Rectal smooth muscle tissue (tissue), 1 donor: ENCODE measurements at regions not wholly inside any gene's neighbourhood (a gene's known extent, or its start where the extent isn't known, plus 50 kb on each side); places are given as distances from the start of the nearest gene placed in this dataset.

Experiments
- H3K27ac ChIP-seq: one replicate; pipeline ENCODE4 v1.7.0; 2013; ENCODE audit warnings: low read depth, low read length, inconsistent platforms
- H3K27me3 ChIP-seq: one replicate; pipeline ENCODE4 v1.7.0; 2013; ENCODE audit warnings: low read length; ENCODE audit not compliant: control insufficient read depth, insufficient read depth
- H3K36me3 ChIP-seq: one replicate; pipeline ENCODE4 v1.7.0; 2013; ENCODE audit warnings: low read length; ENCODE audit not compliant: control insufficient read depth, insufficient read depth
- H3K4me1 ChIP-seq: one replicate; pipeline ENCODE4 v1.7.0; 2013; ENCODE audit warnings: low read length; ENCODE audit not compliant: control insufficient read depth, insufficient read depth
- H3K4me3 ChIP-seq: one replicate; pipeline ENCODE4 v1.7.0; 2013; ENCODE audit warnings: low read length
- H3K9ac ChIP-seq: one replicate; pipeline ENCODE4 v1.7.0; 2013; ENCODE audit warnings: low read length

GRCh38 chr17:73991260-73991659, 212.2 kb upstream of the RPL38 start:
- no peaks in the 10 kb centered on the region for H3K27me3 ChIP-seq

GRCh38 chr17:73994946-73995345, 208.5 kb upstream of the RPL38 start:
- Histone ChIP-seq H3K4me1 (peaks cover 7% of the 10 kb centered on the region), H3K9ac (no peak overlapping the region), H3K4me3 (no peak overlapping the region), H3K36me3 (no peaks in the 10 kb centered on the region), H3K27me3 (no peaks in the 10 kb centered on the region), H3K27ac (no peak overlapping the region)

More at GRCh38 chr17:73991260-73991659, 212.2 kb upstream of the RPL38 start:
- Histone ChIP-seq H3K9ac (no peak overlapping the region), H3K4me1 (no peaks in the 10 kb centered on the region), H3K36me3 (no peaks in the 10 kb centered on the region), H3K27ac (no peak overlapping the region), H3K4me3 (no peak overlapping the region)

- H3K9ac ChIP-seq = no peak overlapping the region
- peaks cover 7% of the 10 kb centered on the region for H3K4me1 ChIP-seq
- no peaks in the 10 kb centered on the region for H3K27me3 ChIP-seq
- H3K4me3 ChIP-seq = no peak overlapping the region
- no peaks in the 10 kb centered on the region for H3K36me3 ChIP-seq
- H3K27ac ChIP-seq = no peak overlapping the region
These were observed 206.4 kb upstream of the RPL38 start for GRCh38 chr17:73997059-73997458.

- Histone ChIP-seq H3K36me3 (no peaks in the 10 kb centered on the region), H3K27me3 (peaks cover 2% of the 10 kb centered on the region), H3K27ac (no peak overlapping the region), H3K4me1 (peaks cover 7% of the 10 kb centered on the region), H3K9ac (no peak overlapping the region), H3K4me3 (no peak overlapping the region)
These were observed 205.2 kb upstream of the RPL38 start for GRCh38 chr17:73998249-73998648.

- Histone ChIP-seq H3K27me3 (peaks cover 2% of the 10 kb centered on the region), H3K4me1 (peaks cover 7% of the 10 kb centered on the region), H3K27ac (no peak overlapping the region), H3K36me3 (no peaks in the 10 kb centered on the region), H3K9ac (no peak overlapping the region), H3K4me3 (peak overlapping the region; percentile 37)
These were observed 204.5 kb upstream of the RPL38 start for GRCh38 chr17:73998653-73999645.

- no peak overlapping the region for H3K9ac ChIP-seq
- no peak overlapping the region for H3K4me3 ChIP-seq
- H3K36me3 ChIP-seq = no peaks in the 10 kb centered on the region
- H3K27ac ChIP-seq = no peak overlapping the region
- peaks cover 7% of the 10 kb centered on the region for H3K4me1 ChIP-seq
- peaks cover 6% of the 10 kb centered on the region for H3K27me3 ChIP-seq
These were observed 202.3 kb upstream of the RPL38 start for GRCh38 chr17:74001145-74001544.

- Histone ChIP-seq H3K9ac (no peak overlapping the region), H3K27ac (no peak overlapping the region), H3K27me3 (peaks cover 6% of the 10 kb centered on the region), H3K4me3 (no peak overlapping the region), H3K36me3 (no peaks in the 10 kb centered on the region), H3K4me1 (peaks cover 7% of the 10 kb centered on the region)
These were observed 201.2 kb upstream of the RPL38 start for GRCh38 chr17:74002241-74002640.

GRCh38 chr17:74004056-74004455, 199.4 kb upstream of the RPL38 start:
- Histone ChIP-seq H3K9ac (no peak overlapping the region), H3K4me3 (no peak overlapping the region), H3K27ac (no peak overlapping the region), H3K27me3 (peaks cover 6% of the 10 kb centered on the region), H3K4me1 (peaks cover 3% of the 10 kb centered on the region), H3K36me3 (no peaks in the 10 kb centered on the region)

GRCh38 chr17:74005790-74006189, 197.7 kb upstream of the RPL38 start:
- no peaks in the 10 kb centered on the region for H3K36me3 ChIP-seq
- no peaks in the 10 kb centered on the region for H3K4me1 ChIP-seq
- H3K27ac ChIP-seq = no peak overlapping the region
- no peak overlapping the region for H3K9ac ChIP-seq
- peaks cover 6% of the 10 kb centered on the region for H3K27me3 ChIP-seq
- H3K4me3 ChIP-seq = no peak overlapping the region

- Histone ChIP-seq H3K27ac (no peak overlapping the region), H3K9ac (no peak overlapping the region), H3K27me3 (peaks cover 6% of the 10 kb centered on the region), H3K36me3 (no peaks in the 10 kb centered on the region), H3K4me3 (no peak overlapping the region), H3K4me1 (no peaks in the 10 kb centered on the region)
These were observed 197.1 kb upstream of the RPL38 start for GRCh38 chr17:74006371-74006770.

- Histone ChIP-seq H3K9ac (no peak overlapping the region), H3K27ac (no peak overlapping the region), H3K36me3 (no peaks in the 10 kb centered on the region), H3K4me3 (no peak overlapping the region), H3K4me1 (no peaks in the 10 kb centered on the region), H3K27me3 (peaks cover 5% of the 10 kb centered on the region)
These were observed 195.3 kb upstream of the RPL38 start for GRCh38 chr17:74008196-74008595.

- no peak overlapping the region for H3K27ac ChIP-seq
- H3K4me1 ChIP-seq = no peaks in the 10 kb centered on the region
- H3K36me3 ChIP-seq = no peaks in the 10 kb centered on the region
- no peak overlapping the region for H3K4me3 ChIP-seq
- peaks cover 5% of the 10 kb centered on the region for H3K27me3 ChIP-seq
- no peak overlapping the region for H3K9ac ChIP-seq
These were observed 194.3 kb upstream of the RPL38 start for GRCh38 chr17:74009056-74009625.
